Naive thymus-derived CD4-positive, alpha-beta T cell (primary cell): ENCODE measurements at regions not wholly inside any gene's neighbourhood (a gene's known extent, or its start where the extent isn't known, plus 50 kb on each side); places are given as distances from the start of the nearest gene placed in this dataset.

ENCODE experiments used
- ATAC-seq: fragments of 150-1000 bp; cut with Tn5 transposase; 2 replicates; pipeline ENCODE4 v1.10.0; 2021; ENCODE audit warnings: mild to moderate bottlenecking, moderate library complexity
- CTCF ChIA-PET: fragments of 350-600 bp; sonication (Branson Sonifier 250); formaldehyde crosslinking; loops from one replicate; lab custom pipeline; 2021; ENCODE audit warnings: antibody characterized with exemption; lab: Charles Lee
- POLR2A ChIA-PET: fragments of 350-600 bp; sonication (Branson Sonifier 250); formaldehyde crosslinking; loops from one replicate; lab custom pipeline; 2021; ENCODE audit warnings: antibody characterized with exemption, inconsistent platforms; lab: Charles Lee
- DNase-seq, 9 donors: peaks; one replicate each; pipeline versions ENCODE4 v3.0.0 to v3.0.0-alpha.2; 2020 to 2022; ENCODE audit warnings: mixed read lengths in 1 of 9
- H3K27ac ChIP-seq: one replicate; pipeline ENCODE4 v1.7.0; 2013; ENCODE audit warnings: mild to moderate bottlenecking, low read depth, low read length, moderate library complexity
- H3K27me3 ChIP-seq, 2 donors: one replicate each; pipeline ENCODE4 v1.7.0; 2013; ENCODE audit warnings: low read length in 2 of 2, mild to moderate bottlenecking in 2 of 2, moderate library complexity in 2 of 2; ENCODE audit not compliant: control insufficient read depth in 2 of 2, insufficient read depth in 2 of 2
- H3K36me3 ChIP-seq, 3 experiments: 1 replicate in 2 of 3; 2 replicates in 1 of 3; pipeline ENCODE4 v1.7.0; 2013; ENCODE audit warnings: low read length in 3 of 3, mild to moderate bottlenecking in 3 of 3, moderate library complexity in 1 of 3; ENCODE audit not compliant: insufficient read depth in 3 of 3, control insufficient read depth in 2 of 3
- H3K4me1 ChIP-seq, 2 donors: one replicate each; pipeline ENCODE4 v1.7.0; 2013; ENCODE audit warnings: low read length in 2 of 2, mild to moderate bottlenecking in 2 of 2, moderate library complexity in 1 of 2; ENCODE audit not compliant: control insufficient read depth in 2 of 2, insufficient read depth in 2 of 2
- H3K4me3 ChIP-seq: 2 replicates; pipeline ENCODE4 v1.7.0; 2013; ENCODE audit warnings: mild to moderate bottlenecking, low read length
- H3K9me3 ChIP-seq, 3 experiments: 1 replicate in 2 of 3; 2 replicates in 1 of 3; pipeline ENCODE4 v1.7.0; 2013; ENCODE audit warnings: low read length in 3 of 3; ENCODE audit not compliant: control insufficient read depth in 2 of 3
- H3K27ac Mint-ChIP-seq, 9 donors: one replicate each; pipeline ENCODE4 v1.8.0; 2020 to 2022; ENCODE audit warnings: mixed read lengths in 9 of 9, mild to moderate bottlenecking in 8 of 9, moderate library complexity in 5 of 9, inconsistent platforms in 2 of 9
- H3K27me3 Mint-ChIP-seq, 5 donors: one replicate each; pipeline ENCODE4 v1.8.0; 2021 to 2022; ENCODE audit warnings: mixed read lengths in 5 of 5, mild to moderate bottlenecking in 1 of 5
- H3K36me3 Mint-ChIP-seq, 5 donors: one replicate each; pipeline ENCODE4 v1.8.0; 2020 to 2022; ENCODE audit warnings: mixed read lengths in 5 of 5, mild to moderate bottlenecking in 3 of 5, inconsistent platforms in 1 of 5
- H3K4me1 Mint-ChIP-seq, 7 donors: one replicate each; pipeline ENCODE4 v1.8.0; 2020 to 2022; ENCODE audit warnings: mixed read lengths in 7 of 7, mild to moderate bottlenecking in 3 of 7, inconsistent platforms in 1 of 7
- H3K4me3 Mint-ChIP-seq, 10 donors: one replicate each; pipeline ENCODE4 v1.8.0; 2020 to 2022; ENCODE audit warnings: mild to moderate bottlenecking in 10 of 10, mixed read lengths in 10 of 10, moderate library complexity in 6 of 10, inconsistent platforms in 2 of 10
- H3K9me3 Mint-ChIP-seq, 11 donors: one replicate each; pipeline ENCODE4 v1.8.0; 2020 to 2022; ENCODE audit warnings: mixed read lengths in 11 of 11, mild to moderate bottlenecking in 4 of 11, inconsistent platforms in 1 of 11, moderate library complexity in 1 of 11
- intact Hi-C, 2 donors: fragments of 100-400 bp; cut with micrococcal nuclease; formaldehyde crosslinking; loops; one replicate each; pipeline ENCODE4 v1.15.1; 2023

DNA sequence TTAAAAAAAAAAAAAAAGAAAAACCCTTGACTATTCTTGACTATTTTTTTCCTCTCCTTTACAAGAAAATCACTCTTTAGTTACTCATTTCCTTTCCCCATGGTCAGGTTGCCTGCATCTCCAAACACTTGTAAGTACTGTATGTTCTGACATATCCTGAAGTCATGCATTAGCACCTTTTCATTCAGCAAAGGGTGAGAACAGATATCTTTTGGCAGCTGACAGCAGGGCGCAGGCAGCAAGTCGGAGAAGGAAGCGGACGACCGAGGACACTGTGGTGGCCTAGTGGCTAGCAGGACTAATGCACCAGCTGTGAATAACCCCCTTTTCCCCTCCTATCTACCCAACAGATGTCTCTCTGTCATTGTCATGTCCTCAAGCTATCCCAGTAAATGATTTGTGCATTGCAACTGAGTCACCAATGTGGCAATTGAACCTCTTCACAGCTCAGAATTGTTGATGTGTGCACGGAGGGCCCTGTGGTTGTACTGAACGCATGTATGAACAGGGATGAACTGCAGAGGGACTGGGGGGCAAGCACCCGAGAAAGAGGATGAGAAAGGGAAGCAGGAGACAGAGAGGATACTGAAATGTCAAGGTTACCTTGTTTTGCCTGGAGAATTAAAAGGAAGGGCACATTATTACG, 996.0 kb upstream of the ARRDC3 start:
- Histone ChIP-seq H3K4me3 (no peak overlapping the region), H3K27ac (no peak overlapping the region), H3K36me3 (no peaks in the 10 kb centered on the region), H3K4me1 (no peaks in the 10 kb centered on the region), H3K27me3 (no peaks in the 10 kb centered on the region), H3K9me3 (no peaks in the 10 kb centered on the region)
- Mint-ChIP-seq H3K9me3 (peaks cover 0 to 7% (median 0%) of the 10 kb centered on the region in 11 donors), H3K27ac (no peak overlapping the region), H3K36me3 (no peaks in the 10 kb centered on the region), H3K4me3 (no peak overlapping the region), H3K4me1 (no peaks in the 10 kb centered on the region), H3K27me3 (no peaks in the 10 kb centered on the region)
- ATAC-seq (no peak), DNase-seq (no peak)
- intact Hi-C loops, result no loop called here
- POLR2A ChIA-PET, result no interaction called here
- CTCF ChIA-PET, result no interaction called here

DNA sequence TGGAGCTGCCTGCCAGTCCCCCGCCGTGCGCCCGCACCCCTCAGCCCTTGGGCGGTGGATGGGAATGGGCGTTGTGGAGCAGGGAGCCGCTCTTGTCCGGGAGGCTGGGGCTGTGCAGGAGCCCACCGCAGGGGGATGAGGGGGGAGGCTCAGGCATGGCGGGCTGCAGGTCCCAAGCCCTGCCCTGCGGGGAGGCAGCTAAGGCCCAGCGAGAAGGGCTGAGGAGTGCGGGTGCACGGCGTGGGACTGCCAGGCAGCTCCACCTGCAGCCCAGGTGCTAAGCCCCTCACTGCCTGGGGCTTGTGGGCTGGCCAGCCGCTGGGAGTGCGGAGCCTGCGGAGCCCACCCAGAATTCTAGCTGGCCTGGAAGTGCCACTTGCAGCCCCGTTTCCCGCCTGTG, 991.7 kb upstream of the ARRDC3 start:
- Mint-ChIP-seq H3K4me1 (no peaks in the 10 kb centered on the region), H3K27me3 (no peaks in the 10 kb centered on the region), H3K36me3 (peaks cover 0 to 3% (median 0%) of the 10 kb centered on the region in 5 donors), H3K9me3 (peaks cover 0 to 8% (median 1%) of the 10 kb centered on the region in 11 donors), H3K27ac (no peak overlapping the region), H3K4me3 (no peak overlapping the region)
- Histone ChIP-seq H3K9me3 (no peaks in the 10 kb centered on the region), H3K4me1 (no peaks in the 10 kb centered on the region), H3K27ac (no peak overlapping the region), H3K36me3 (no peaks in the 10 kb centered on the region), H3K4me3 (no peak overlapping the region), H3K27me3 (no peaks in the 10 kb centered on the region)
- intact Hi-C loops, result no loop called here
- POLR2A ChIA-PET, result no interaction called here
- no peak for ATAC-seq
- DNase-seq, result no peak
- CTCF ChIA-PET, result no interaction called here

- no peak overlapping the region for H3K4me3 Mint-ChIP-seq
These were observed 989.6 kb upstream of the ARRDC3 start for GRCh38 chr5:92372766-92373165.

DNA sequence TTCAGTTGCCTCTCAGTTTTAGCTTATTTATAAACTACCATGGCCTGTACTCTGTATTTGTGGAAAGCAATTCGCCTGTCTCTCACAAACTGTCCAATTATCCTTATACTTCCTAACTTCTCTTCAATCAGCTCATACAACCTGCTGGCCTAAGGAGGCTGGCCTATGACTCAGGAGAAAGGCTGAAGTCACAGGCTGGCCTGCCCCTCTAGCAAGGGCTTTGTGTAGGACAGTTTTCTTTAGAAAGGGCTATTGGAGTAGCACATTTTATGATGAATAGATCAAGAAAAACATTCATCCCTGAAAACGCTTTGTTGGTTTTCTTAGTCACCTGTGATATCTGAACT, 988.7 kb upstream of the ARRDC3 start:
- H3K4me3 Mint-ChIP-seq, result no peak overlapping the region
- intact Hi-C loops, result no loop called here

More at GRCh38 chr5:92372766-92373165, 989.6 kb upstream of the ARRDC3 start:
- ATAC-seq, result no peak
- peaks cover 0 to 3% (median 0%) of the 10 kb centered on the region in 5 donors for H3K36me3 Mint-ChIP-seq
- no peaks in the 10 kb centered on the region for H3K9me3 ChIP-seq
- H3K9me3 Mint-ChIP-seq, result peaks cover 0 to 17% (median 5%) of the 10 kb centered on the region in 11 donors
- H3K4me1 Mint-ChIP-seq, result no peaks in the 10 kb centered on the region
- no peak for DNase-seq
- H3K4me1 ChIP-seq, result no peaks in the 10 kb centered on the region
- H3K27ac Mint-ChIP-seq, result no peak overlapping the region
- POLR2A ChIA-PET, result no interaction called here
- no peaks in the 10 kb centered on the region for H3K27me3 Mint-ChIP-seq
- no peaks in the 10 kb centered on the region for H3K36me3 ChIP-seq
- intact Hi-C loops, result no loop called here
- CTCF ChIA-PET, result no interaction called here
- H3K27ac ChIP-seq, result no peak overlapping the region
- H3K4me3 ChIP-seq, result no peak overlapping the region
- H3K27me3 ChIP-seq, result no peaks in the 10 kb centered on the region

GRCh38 chr5:92371171-92371888, 988.2 kb upstream of the ARRDC3 start:
- Mint-ChIP-seq H3K4me1 (no peaks in the 10 kb centered on the region), H3K36me3 (peaks cover 0 to 3% (median 0%) of the 10 kb centered on the region in 5 donors)

More for the DNA sequence above, 988.7 kb upstream of the ARRDC3 start:
- no peaks in the 10 kb centered on the region for H3K27me3 ChIP-seq
- no peak for DNase-seq
- POLR2A ChIA-PET, result no interaction called here
- no peaks in the 10 kb centered on the region for H3K4me1 ChIP-seq
- H3K4me1 Mint-ChIP-seq, result no peaks in the 10 kb centered on the region
- H3K36me3 Mint-ChIP-seq, result peaks cover 0 to 3% (median 0%) of the 10 kb centered on the region in 5 donors
- H3K27ac ChIP-seq, result no peak overlapping the region
- H3K27me3 Mint-ChIP-seq, result no peaks in the 10 kb centered on the region
- no peak overlapping the region for H3K27ac Mint-ChIP-seq
- ATAC-seq, result no peak
- H3K9me3 ChIP-seq, result no peaks in the 10 kb centered on the region
- H3K9me3 Mint-ChIP-seq, result peaks cover 0 to 17% (median 5%) of the 10 kb centered on the region in 11 donors
- H3K4me3 ChIP-seq, result no peak overlapping the region
- H3K36me3 ChIP-seq, result no peaks in the 10 kb centered on the region
- CTCF ChIA-PET, result no interaction called here

DNA sequence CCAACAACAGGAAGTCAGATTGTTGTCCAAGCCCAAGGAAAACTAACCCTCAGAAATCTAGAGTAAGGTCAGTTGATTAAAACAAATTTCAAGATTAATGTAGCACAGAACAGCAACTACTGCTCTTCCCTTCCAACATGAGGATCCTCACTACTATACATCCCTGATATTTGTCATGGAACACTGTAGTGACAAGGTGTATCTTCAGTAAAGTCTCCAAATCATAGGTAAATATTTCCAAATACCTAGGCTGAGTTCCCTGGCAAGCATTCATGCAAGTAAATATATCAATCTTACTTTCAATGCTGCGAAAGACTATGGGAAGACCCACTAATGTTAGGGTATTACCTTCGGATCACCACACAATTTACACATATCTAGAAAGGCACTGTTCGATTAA, 986.9 kb upstream of the ARRDC3 start:
- ATAC-seq (no peak), DNase-seq (no peak)
- Mint-ChIP-seq H3K9me3 (peaks cover 0 to 20% (median 5%) of the 10 kb centered on the region in 11 donors), H3K27ac (no peak overlapping the region), H3K4me3 (no peak overlapping the region), H3K27me3 (no peaks in the 10 kb centered on the region), H3K36me3 (peaks cover 0 to 3% (median 0%) of the 10 kb centered on the region in 5 donors), H3K4me1 (no peaks in the 10 kb centered on the region)
- Histone ChIP-seq H3K27ac (no peak overlapping the region), H3K4me3 (no peak overlapping the region), H3K36me3 (no peaks in the 10 kb centered on the region), H3K4me1 (no peaks in the 10 kb centered on the region), H3K27me3 (no peaks in the 10 kb centered on the region), H3K9me3 (no peaks in the 10 kb centered on the region)
- POLR2A ChIA-PET, result no interaction called here
- intact Hi-C loops, result no loop called here
- CTCF ChIA-PET, result no interaction called here

More at GRCh38 chr5:92371171-92371888, 988.2 kb upstream of the ARRDC3 start:
- no peaks in the 10 kb centered on the region for H3K9me3 ChIP-seq
- no peak overlapping the region for H3K4me3 Mint-ChIP-seq
- CTCF ChIA-PET, result no interaction called here
- ATAC-seq, result no peak
- H3K27me3 Mint-ChIP-seq, result no peaks in the 10 kb centered on the region
- H3K9me3 Mint-ChIP-seq, result peaks cover 0 to 17% (median 5%) of the 10 kb centered on the region in 11 donors
- H3K27me3 ChIP-seq, result no peaks in the 10 kb centered on the region
- POLR2A ChIA-PET, result no interaction called here
- DNase-seq, result no peak
- H3K36me3 ChIP-seq, result no peaks in the 10 kb centered on the region
- no peak overlapping the region for H3K27ac ChIP-seq
- H3K4me3 ChIP-seq, result no peak overlapping the region
- no peaks in the 10 kb centered on the region for H3K4me1 ChIP-seq
- intact Hi-C loops, result no loop called here
- no peak overlapping the region for H3K27ac Mint-ChIP-seq

GRCh38 chr5:92369587-92369986, 986.5 kb upstream of the ARRDC3 start:
- Mint-ChIP-seq H3K9me3 (peaks cover 0 to 20% (median 5%) of the 10 kb centered on the region in 11 donors), H3K27me3 (no peaks in the 10 kb centered on the region), H3K36me3 (peaks cover 0 to 3% (median 0%) of the 10 kb centered on the region in 5 donors), H3K4me3 (no peak overlapping the region), H3K27ac (no peak overlapping the region), H3K4me1 (no peaks in the 10 kb centered on the region)
- no peaks in the 10 kb centered on the region for H3K36me3 ChIP-seq
- H3K9me3 ChIP-seq, result no peaks in the 10 kb centered on the region
- H3K4me3 ChIP-seq, result no peak overlapping the region
- CTCF ChIA-PET, result no interaction called here
- DNase-seq (no peak), ATAC-seq (no peak)
- H3K27me3 ChIP-seq, result no peaks in the 10 kb centered on the region
- POLR2A ChIA-PET, result no interaction called here
- H3K27ac ChIP-seq, result no peak overlapping the region
- intact Hi-C loops, result no loop called here
- H3K4me1 ChIP-seq, result no peaks in the 10 kb centered on the region
